ENCODE measurements at regions not wholly inside any gene's neighbourhood (a gene's known extent, or its start where the extent isn't known, plus 50 kb on each side); places are given as distances from the start of the nearest gene placed in this dataset.
A peak's percentile ranks its signal among the peaks of the same experiment; 100 is the strongest.
"Not testable (repeated sequence)": the region's sequence is repeated elsewhere in the genome, so short reads cannot be mapped to it uniquely, and the experiment has no call there.

DNA sequence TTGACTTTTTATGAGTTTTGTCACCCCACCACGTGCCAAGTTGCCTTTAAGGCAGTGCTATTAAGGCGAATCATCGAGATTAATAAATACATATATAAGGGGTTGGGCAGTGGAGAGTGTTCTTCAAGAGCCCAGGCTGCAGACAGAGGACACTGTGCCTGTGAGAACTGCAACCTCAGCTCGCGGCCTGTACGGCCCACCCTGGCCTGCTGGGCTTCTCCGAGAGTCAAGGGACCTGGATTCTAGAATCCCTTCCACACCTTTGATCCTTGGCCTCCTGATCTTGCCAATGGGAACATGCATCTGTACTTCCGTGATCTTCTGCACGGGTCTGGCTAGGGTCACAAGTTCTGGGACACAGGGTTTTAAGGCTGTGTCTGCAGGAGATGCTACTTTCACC is 54.5 kb downstream of the IRX5 start:
- no peak for DNase-seq

- no peak for DNase-seq
These were observed 55.0 kb downstream of the IRX5 start for GRCh38 chr16:54985668-54986067.

DNA sequence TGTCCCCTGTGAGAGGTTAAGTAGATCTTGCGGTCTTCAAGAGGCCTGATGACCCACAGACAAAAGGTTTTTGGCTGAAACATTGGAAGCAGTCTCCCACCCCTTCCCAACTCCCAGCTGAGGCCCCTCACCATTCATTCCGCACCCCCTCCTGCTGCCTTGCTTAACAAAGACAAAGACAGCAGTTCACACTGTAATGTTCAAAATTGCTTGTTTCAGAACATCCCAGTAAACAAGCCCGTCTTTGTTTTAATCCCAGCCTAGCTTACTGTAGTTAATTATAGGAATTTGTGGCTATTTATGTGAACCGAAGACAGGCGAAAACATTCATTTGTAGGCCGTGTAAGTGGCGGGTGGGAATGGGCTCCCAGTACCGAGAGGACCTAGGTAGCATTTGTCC is 55.7 kb downstream of the IRX5 start:
- DNase-seq, result no peak

DNA sequence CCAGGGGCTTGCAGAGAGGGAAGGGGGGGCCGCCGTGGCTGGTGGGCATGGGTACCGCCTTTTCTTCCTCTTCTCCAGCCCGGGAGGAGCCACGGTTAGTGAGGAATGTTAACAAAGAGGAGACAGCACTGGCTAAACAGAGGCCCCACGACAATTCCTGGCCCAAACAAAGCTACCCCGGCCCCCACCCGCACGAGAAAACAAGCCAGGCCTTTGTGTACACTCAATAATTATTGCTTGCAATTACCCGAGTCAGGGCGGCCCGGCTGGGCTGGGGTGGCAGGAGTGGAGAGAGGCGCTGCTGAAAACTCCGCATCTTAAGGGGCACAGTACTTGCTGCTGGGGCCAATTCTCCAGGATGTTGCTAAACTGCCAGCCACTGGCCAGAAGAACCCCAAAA is 56.4 kb downstream of the IRX5 start:
- DNase-seq, result no peak

GRCh38 chr16:54991525-54991924 is 60.9 kb downstream of the IRX5 start:
- no peak for DNase-seq

- DNase-seq, result not testable (repeated sequence)
These were observed 61.3 kb downstream of the IRX5 start for GRCh38 chr16:54991946-54992345.

GRCh38 chr16:54993106-54993895 is 62.6 kb downstream of the IRX5 start:
- DNase-seq, result no peak

GRCh38 chr16:54996186-54996585 is 65.5 kb downstream of the IRX5 start:
- no peak for DNase-seq

- DNase-seq, result no peak
These were observed 68.2 kb downstream of the IRX5 start for GRCh38 chr16:54998834-54999233.

DNA sequence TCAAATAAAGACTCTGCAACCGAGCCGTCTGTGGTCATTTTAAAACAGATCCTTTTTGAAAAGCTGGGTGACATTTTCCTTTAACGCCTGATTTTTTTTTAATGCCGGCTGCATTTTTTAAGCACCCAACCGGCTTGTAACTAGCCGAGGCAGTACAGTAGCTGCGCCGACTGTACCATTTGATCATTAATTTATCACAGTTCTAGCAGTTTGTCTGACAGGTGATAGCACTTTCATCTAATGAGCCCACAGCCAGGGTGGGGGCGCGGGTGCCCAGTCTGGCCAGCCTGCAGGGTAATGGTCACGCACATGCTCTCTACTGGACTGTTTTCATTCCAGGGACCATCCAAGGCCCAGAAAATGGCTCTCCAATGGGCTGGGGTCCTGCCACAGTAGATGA is 68.8 kb downstream of the IRX5 start:
- DNase-seq, result no peak

GRCh38 chr16:55000595-55000994 is 69.9 kb downstream of the IRX5 start:
- no peak for DNase-seq

DNA sequence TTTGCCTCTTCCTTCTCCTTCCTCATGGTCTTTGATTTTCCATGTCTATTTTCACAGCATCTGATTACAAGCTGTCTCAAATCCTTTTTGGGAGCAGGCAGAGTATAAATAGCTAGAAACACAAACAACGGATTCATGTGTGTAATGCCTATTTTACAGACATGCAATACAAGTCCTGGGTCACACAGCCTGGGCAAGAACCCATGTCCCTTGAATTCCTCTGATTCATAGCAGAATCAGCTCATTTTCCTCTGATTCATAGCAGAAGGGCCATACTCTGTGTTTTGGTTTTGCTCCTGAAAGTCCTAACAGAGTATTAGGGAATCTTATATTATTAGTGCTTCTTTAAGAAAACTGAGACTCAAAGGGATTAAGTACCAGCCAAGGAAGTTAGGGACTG is 71.3 kb downstream of the IRX5 start:
- no peak for DNase-seq

DNA sequence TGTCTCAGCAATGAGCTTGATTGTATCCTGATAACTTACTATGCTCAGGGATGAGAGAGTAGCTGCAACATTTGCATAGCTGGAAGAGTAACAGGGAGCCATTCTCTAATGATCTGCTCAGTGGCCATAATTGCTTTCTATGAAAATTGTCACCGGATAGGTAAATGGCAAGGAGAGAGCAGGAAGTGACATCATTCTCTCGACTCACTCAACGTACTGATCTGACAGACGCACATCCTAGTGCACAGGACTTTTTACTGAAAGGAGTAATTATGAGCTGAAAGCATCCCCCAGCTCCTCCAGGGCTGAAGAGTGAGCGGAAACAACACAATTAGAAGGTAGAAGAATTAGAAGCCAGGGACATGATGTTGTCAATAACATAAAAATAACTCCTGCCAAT is 71.8 kb downstream of the IRX5 start:
- peak in 1 of 2 experiments; percentile 1 for DNase-seq

DNA sequence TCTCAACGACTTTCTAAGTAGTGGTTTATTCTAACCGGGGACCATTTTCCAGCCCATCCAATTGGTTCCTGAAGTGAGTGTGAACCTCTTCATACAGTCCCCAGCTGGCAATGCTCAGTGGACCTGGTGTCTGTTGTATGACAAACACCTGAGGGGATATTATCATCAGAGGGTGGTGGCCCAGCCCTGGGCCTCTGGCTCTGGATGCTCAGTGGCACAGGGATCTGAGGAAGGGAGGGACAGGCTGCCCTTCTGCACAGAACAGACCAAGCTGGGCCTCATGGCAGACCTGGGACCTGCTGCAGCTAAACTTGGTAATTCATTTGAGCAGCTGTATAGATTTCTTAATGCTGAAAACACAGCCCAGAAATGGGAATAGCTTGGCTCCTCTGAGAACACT is 72.6 kb downstream of the IRX5 start:
- DNase-seq, result no peak

DNA sequence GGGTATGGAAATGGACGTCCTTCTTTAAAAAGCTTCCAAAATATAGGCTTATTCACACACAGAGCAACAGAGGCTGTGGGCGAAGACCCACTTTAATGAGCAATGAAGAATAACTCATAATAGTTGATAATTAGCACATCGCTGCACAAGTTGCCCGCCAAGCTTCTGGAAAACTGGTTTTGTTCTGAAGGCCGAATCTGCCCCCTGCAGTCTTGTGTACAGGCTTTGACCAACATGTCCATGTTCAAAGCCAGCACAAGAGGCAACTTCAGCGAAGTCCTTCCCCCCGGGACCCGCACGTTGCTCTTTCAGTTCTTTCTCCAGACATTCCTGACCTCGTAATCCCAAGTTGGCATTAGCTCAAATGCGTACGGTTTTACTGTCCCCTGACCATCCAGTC is 73.3 kb downstream of the IRX5 start:
- DNase-seq, result no peak

- DNase-seq, result no peak
These were observed 76.8 kb downstream of the IRX5 start for GRCh38 chr16:55007504-55007903.

GRCh38 chr16:55008836-55009510 is 78.3 kb downstream of the IRX5 start:
- DNase-seq, result no peak

DNA sequence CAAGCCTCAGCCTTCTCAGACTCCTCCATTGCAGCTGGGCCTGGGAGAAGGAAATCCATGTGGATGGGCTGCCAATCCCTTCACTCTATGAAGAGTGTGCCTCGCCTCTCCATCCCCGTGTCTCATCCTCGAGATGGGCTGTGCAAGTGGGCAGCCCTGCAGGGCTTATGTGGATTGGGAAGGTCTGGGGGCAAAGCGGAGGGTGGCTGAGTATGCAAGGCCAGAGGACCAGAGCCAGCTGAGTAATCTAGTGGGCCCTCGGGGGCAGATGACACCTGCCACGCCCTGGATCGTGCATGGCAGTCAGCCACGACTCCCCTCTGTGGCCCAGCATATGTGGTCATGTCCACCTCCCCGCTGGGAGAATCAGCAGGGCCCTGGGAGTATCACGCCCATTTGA is 78.9 kb downstream of the IRX5 start:
- DNase-seq, result no peak

DNA sequence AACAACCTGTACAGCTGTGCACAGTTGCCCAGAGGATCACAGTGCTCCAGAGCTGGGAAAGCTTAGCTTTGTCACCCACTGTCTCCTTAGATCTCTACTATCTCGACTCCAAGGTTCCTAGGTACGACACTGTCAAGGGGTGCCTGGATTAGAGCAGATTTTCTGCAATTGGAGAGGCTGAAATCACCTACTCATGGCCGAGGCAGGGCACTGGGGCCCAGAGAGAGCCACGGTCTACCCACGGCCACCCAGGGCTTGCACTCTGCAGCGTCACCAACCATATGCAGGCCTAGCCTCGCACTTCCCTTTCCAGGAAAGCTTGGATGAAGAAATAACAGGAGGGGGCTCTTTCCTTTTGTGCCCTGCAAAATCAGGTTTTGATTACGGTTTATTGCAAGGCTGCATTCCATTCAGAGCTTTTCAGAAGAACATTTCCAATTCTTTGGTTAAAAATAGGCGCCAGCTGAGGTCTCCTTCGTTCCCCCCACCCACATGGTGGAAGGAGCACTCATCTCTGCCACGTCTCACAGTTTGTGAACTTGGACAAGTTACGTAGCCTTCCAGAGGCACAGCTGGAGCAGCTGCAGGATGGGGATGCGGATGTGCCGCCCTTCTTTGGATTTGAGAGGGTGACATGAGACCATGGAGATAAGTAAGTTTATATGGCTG is 80.0 kb downstream of the IRX5 start:
- no peak for DNase-seq

DNA sequence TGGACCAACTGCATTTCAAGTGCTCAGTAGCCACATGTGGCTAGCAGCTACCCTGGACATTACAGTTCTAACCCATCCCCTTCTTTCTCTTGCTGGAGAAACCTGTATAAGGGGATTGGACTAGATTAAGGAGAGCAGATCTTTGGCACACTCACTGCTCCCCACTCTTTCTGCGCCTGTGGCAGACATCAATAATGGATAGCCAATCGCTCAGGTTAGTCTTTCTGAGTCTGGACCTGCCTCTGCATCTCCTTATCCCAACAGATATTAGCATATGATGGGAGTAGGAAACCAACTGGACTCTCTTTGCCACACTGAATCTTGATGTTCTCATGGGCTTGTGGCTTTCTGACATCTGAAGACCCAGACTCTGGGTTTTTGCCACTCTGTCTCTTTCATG is 81.7 kb downstream of the IRX5 start:
- DNase-seq, result no peak

- DNase-seq, result no peak
These were observed 82.1 kb downstream of the IRX5 start for GRCh38 chr16:55012793-55013192.

- no peak for DNase-seq
These were observed 83.4 kb downstream of the IRX5 start for GRCh38 chr16:55014022-55014421.

DNA sequence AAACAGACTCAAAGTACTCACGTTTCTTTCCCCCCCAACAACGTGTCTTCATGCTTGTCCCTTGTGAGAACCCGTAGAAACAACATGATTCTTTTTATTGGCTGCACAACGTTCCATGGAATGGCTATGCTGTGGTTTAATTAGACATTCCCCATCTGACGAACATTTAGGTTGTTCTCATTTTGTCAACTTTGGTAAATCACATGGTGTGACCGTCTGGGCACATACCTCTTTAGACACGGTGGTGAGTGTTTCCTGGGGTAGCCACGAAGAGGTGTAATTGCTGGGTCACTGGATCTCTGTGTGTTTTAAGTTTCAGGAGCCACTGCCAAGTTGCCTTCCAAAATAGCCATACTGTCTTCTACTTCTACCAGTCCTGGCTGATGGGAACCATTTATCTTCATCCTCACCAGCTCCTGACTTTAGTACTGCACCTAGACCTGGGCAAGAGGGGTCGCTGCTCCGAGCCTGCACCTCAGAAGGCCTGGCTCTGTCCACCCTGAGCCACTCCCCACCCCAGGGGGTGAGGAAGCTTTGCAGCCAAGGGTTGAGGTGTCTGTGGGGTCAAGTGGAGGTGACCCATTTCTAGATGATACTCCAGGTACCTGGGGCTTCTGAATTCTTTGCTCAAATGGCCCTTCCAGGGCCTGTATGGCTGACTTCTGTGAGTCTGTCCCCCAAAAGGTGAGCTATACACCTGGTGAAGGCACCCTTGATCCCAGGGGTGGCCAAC is 84.7 kb downstream of the IRX5 start:
- DNase-seq, result no peak

All from NCI-H526 (cell line).